HEK293 (cell line): ENCODE measurements at regions not wholly inside any gene's neighbourhood (a gene's known extent, or its start where the extent isn't known, plus 50 kb on each side); places are given as distances from the start of the nearest gene placed in this dataset.

Experiments
- KLF1 ChIP-seq: fragments of 450-650 bp; formaldehyde crosslinking; IDR thresholded peaks from 2 replicates; pipeline ENCODE4 v1.5.1; 2016; ENCODE audit warnings: missing biosample characterization, missing genetic modification characterization
- SALL2 ChIP-seq: fragments of 450-650 bp; formaldehyde crosslinking; IDR thresholded peaks from 2 replicates; pipeline ENCODE4 v1.5.0; 2017; ENCODE audit warnings: missing biosample characterization, mild to moderate bottlenecking, missing genetic modification characterization, borderline replicate concordance
- ZBTB7A ChIP-seq: fragments of 450-650 bp; formaldehyde crosslinking; IDR thresholded peaks from 2 replicates; pipeline ENCODE4 v1.5.1; 2016; ENCODE audit warnings: low read depth, missing biosample characterization, missing genetic modification characterization
- ZNF10 ChIP-seq: fragments of 450-650 bp; formaldehyde crosslinking; IDR thresholded peaks from 2 replicates; pipeline ENCODE4 v1.5.1; 2017; ENCODE audit warnings: missing biosample characterization, missing genetic modification characterization
- ZNF221 ChIP-seq: fragments of 450-650 bp; formaldehyde crosslinking; IDR thresholded peaks from 2 replicates; pipeline ENCODE4 v1.5.1; 2017; ENCODE audit warnings: missing biosample characterization, missing genetic modification characterization, borderline replicate concordance
- ZNF292 ChIP-seq: fragments of 450-650 bp; formaldehyde crosslinking; IDR thresholded peaks from 2 replicates; pipeline ENCODE4 v1.5.1; 2016; ENCODE audit warnings: low read depth, missing biosample characterization, missing genetic modification characterization, borderline replicate concordance
- ZNF324 ChIP-seq: fragments of 450-650 bp; formaldehyde crosslinking; IDR thresholded peaks from 2 replicates; pipeline ENCODE4 v1.5.1; 2016; ENCODE audit warnings: missing biosample characterization, missing genetic modification characterization
- ZNF473 ChIP-seq: fragments of 450-650 bp; formaldehyde crosslinking; IDR thresholded peaks from 2 replicates; pipeline ENCODE4 v1.5.1; 2017; ENCODE audit warnings: missing biosample characterization, missing genetic modification characterization
- TF ChIP-seq, protein P1 (sequence below): fragments of 450-650 bp; formaldehyde crosslinking; IDR thresholded peaks from 2 replicates; pipeline ENCODE4 v1.5.1; 2016; ENCODE audit warnings: missing biosample characterization, missing genetic modification characterization

DNA sequence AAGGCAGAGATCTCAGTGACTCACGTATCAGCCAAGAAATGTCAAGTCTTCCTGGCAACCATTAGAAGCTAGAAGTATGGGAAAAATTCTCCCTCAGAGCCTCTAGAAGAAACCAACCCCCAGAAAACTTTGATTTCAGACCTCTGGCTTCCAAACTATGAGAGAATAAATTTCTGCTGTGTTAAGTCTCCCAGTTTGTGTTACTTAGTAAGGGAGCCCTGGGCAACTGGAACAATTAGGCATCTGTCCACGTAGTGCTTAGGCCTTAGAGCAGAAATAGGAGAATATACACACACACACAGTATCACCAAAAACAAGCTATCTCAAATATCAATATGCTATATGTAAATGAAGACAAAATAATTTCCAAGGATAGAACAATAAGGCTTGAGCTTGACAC lies 894.8 kb upstream of the CDH10 start:
- TF ChIP-seq, protein P1, sequence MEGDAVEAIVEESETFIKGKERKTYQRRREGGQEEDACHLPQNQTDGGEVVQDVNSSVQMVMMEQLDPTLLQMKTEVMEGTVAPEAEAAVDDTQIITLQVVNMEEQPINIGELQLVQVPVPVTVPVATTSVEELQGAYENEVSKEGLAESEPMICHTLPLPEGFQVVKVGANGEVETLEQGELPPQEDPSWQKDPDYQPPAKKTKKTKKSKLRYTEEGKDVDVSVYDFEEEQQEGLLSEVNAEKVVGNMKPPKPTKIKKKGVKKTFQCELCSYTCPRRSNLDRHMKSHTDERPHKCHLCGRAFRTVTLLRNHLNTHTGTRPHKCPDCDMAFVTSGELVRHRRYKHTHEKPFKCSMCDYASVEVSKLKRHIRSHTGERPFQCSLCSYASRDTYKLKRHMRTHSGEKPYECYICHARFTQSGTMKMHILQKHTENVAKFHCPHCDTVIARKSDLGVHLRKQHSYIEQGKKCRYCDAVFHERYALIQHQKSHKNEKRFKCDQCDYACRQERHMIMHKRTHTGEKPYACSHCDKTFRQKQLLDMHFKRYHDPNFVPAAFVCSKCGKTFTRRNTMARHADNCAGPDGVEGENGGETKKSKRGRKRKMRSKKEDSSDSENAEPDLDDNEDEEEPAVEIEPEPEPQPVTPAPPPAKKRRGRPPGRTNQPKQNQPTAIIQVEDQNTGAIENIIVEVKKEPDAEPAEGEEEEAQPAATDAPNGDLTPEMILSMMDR (tag by site-specific recombination), result no peak
- TF ChIP-seq ZNF10 (tag by site-specific recombination) (no peak), ZBTB7A (tag by site-specific recombination) (no peak), SALL2 (tag by site-specific recombination) (no peak), ZNF221 (no peak), ZNF324 (tag by site-specific recombination) (no peak), KLF1 (no peak), ZNF292 (tag by site-specific recombination) (no peak), ZNF473 (tag by site-specific recombination) (no peak)
